Ovary (tissue), 7 donors: ENCODE measurements at regions not wholly inside any gene's neighbourhood (a gene's known extent, or its start where the extent isn't known, plus 50 kb on each side); places are given as distances from the start of the nearest gene placed in this dataset.

Experiments used
- DNase-seq, 5 donors: peaks; one replicate each; pipeline ENCODE4 v3.0.0-alpha.2; 2019 to 2020
- H3K27ac ChIP-seq, 2 donors: fragments of 200-600 bp; one replicate each; pipeline versions ENCODE4 v1.5.1 to v1.8.0; 2019 to 2022
- H3K27me3 ChIP-seq: fragments of 200-600 bp; one replicate; pipeline ENCODE4 v1.8.0; 2022
- H3K36me3 ChIP-seq: fragments of 200-600 bp; sonication (generic); one replicate; pipeline ENCODE4 v1.5.1; 2019
- H3K4me1 ChIP-seq: one replicate; pipeline ENCODE4 v1.8.1; 2013; ENCODE audit warnings: mild to moderate bottlenecking, moderate library complexity; ENCODE audit not compliant: insufficient read depth
- H3K4me3 ChIP-seq: fragments of 200-600 bp; sonication (generic); one replicate; pipeline ENCODE4 v1.5.1; 2017
- H3K9me3 ChIP-seq, 2 donors: fragments of 200-600 bp in 1 of 2; sonication (generic) in 1 of 2; one replicate each; pipeline versions ENCODE4 v1.5.1 to v1.8.1; 2013 to 2019; ENCODE audit warnings: mild to moderate bottlenecking in 1 of 2, moderate library complexity in 1 of 2
- EP300 ChIP-seq: sonication (generic); formaldehyde crosslinking; IDR thresholded peaks from one replicate; pipeline ENCODE4 v1.6.1; 2017; ENCODE audit warnings: antibody characterized with exemption
- POLR2A ChIP-seq: fragments of 450-650 bp; IDR thresholded peaks from one replicate; pipeline ENCODE4 v1.6.1; 2017; ENCODE audit warnings: antibody characterized with exemption, mild to moderate bottlenecking, moderate library complexity
- WGBS, 3 donors: extraction: QIAGEN DNeasy Blood & Tissue Kit in 1 of 3; methylation state at CpG; one replicate each; pipeline versions ENCODE4 v1.1.5 to v1.1.7; 2013 to 2017; 5-methylcytosine and 5-hydroxymethylcytosine counted together
- intact Hi-C, 4 donors: fragments of 100-400 bp; cut with DNase I; formaldehyde crosslinking; loops; one replicate each; pipeline versions ENCODE4 v1.11.0 to v1.15.1; 2022 to 2023
- TF ChIP-seq, protein P1 (sequence below), 3 donors: fragments of 450-650 bp in 2 of 3; fragments of 200-600 bp in 1 of 3; IDR thresholded peaks; one replicate each; pipeline versions ENCODE4 v1.5.1 to v1.8.0; 2016 to 2022; ENCODE audit warnings: antibody characterized with exemption in 3 of 3, mild to moderate bottlenecking in 1 of 3
- donor health status: DM: no; HTN: no; CAD: no; lungs with moderate emphysema.
- donor health status: DM: no; HTN: no; CAD: no.
- donor health status: Bipolar disorder and iron deficiency.
- donor health status: DM: no; HTN: no; CAD: no.
- donor health status: DM: yes; HTN: yes; CAD: no.

DNA sequence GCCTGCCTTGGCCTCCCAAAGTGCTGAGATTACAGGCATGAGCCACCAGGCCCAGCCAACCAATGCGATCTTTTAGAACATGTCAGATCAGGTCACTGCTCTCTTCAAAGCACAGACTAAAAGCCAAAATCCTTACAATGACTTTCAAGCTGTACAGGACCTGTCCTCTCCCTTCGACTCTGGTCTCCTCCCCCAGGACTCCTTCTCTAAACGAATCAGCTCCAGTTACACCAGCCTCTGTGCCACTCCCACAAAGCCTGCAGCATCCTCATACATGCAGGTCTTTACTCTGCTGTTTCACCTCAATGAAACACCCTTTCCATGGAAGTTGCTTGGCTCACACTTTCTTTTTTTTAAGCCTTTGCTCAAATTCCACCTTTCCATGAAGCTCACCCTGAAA is 436.0 kb downstream of the METTL4 start:
- no peak overlapping the region for H3K4me3 ChIP-seq
- H3K27me3 ChIP-seq, result no peaks in the 10 kb centered on the region
- no peak overlapping the region for H3K27ac ChIP-seq
- H3K36me3 ChIP-seq, result no peaks in the 10 kb centered on the region
- no peaks in the 10 kb centered on the region for H3K9me3 ChIP-seq
- TF ChIP-seq, protein P1, sequence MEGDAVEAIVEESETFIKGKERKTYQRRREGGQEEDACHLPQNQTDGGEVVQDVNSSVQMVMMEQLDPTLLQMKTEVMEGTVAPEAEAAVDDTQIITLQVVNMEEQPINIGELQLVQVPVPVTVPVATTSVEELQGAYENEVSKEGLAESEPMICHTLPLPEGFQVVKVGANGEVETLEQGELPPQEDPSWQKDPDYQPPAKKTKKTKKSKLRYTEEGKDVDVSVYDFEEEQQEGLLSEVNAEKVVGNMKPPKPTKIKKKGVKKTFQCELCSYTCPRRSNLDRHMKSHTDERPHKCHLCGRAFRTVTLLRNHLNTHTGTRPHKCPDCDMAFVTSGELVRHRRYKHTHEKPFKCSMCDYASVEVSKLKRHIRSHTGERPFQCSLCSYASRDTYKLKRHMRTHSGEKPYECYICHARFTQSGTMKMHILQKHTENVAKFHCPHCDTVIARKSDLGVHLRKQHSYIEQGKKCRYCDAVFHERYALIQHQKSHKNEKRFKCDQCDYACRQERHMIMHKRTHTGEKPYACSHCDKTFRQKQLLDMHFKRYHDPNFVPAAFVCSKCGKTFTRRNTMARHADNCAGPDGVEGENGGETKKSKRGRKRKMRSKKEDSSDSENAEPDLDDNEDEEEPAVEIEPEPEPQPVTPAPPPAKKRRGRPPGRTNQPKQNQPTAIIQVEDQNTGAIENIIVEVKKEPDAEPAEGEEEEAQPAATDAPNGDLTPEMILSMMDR (IDR thresholded peaks at IDR 0.05), result no peak
- TF ChIP-seq EP300 (no peak), POLR2A (no peak)
- no peaks in the 10 kb centered on the region for H3K4me1 ChIP-seq
- DNase-seq, result no peak
- WGBS, 3 donors, result 54 to 67% (median 58%) methylated on average over 3 of the region's 3 CpGs
- intact Hi-C loops, result loop anchor here in 1 of 4 donors (10.0 kb wide), 1 partner anchor 61 kb away; no protein-coding TSS in a partner anchor

DNA sequence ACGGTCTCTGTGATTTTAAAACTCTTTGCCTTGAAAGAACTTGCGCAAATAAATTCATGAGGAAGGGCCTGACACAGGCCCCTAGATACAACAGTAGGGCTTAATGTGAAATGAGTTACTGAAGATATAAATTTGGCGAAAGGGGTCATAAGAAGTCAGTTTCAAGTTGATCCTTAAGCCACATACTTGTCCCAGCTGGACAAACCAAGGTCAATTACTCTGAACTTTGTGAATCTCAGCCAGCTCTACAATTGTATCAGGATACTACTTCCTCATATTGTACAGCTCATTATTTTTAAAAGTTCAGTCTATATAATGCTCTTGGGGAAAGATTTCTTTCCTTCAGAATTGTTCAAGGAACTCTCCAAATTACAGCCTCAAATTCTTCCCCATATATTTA is 432.8 kb downstream of the METTL4 start:
- TF ChIP-seq EP300, result no peak
- no peak for TF ChIP-seq POLR2A
- TF ChIP-seq, protein P1 (IDR thresholded peaks at IDR 0.05), result no peak
- H3K27ac ChIP-seq, result no peak overlapping the region
- no peaks in the 10 kb centered on the region for H3K4me1 ChIP-seq
- no peak overlapping the region for H3K4me3 ChIP-seq
- H3K27me3 ChIP-seq, result no peaks in the 10 kb centered on the region
- intact Hi-C loops, result loop anchor here in 1 of 4 donors (10.0 kb wide), 1 partner anchor 64 kb away; no protein-coding TSS in a partner anchor
- no peaks in the 10 kb centered on the region for H3K9me3 ChIP-seq
- DNase-seq, result no peak
- no peaks in the 10 kb centered on the region for H3K36me3 ChIP-seq
- 51 to 56% (median 56%) methylated on average over 3 of the region's 3 CpGs for WGBS, 3 donors

GRCh38 chr18:2139691-2140090 is 431.6 kb downstream of the METTL4 start:
- 86 to 89% (median 89%) methylated on average over 4 of the region's 4 CpGs for WGBS, 3 donors
- no peaks in the 10 kb centered on the region for H3K27me3 ChIP-seq
- H3K4me1 ChIP-seq, result no peaks in the 10 kb centered on the region
- no peaks in the 10 kb centered on the region for H3K36me3 ChIP-seq
- intact Hi-C loops, result loop anchor here in 1 of 4 donors (10.0 kb wide), 1 partner anchor 65 kb away; no protein-coding TSS in a partner anchor
- TF ChIP-seq, protein P1 (IDR thresholded peaks at IDR 0.05), result no peak
- TF ChIP-seq EP300 (no peak), POLR2A (no peak)
- H3K4me3 ChIP-seq, result no peak overlapping the region
- peaks cover 0 to 2% of the 10 kb centered on the region in 2 donors for H3K9me3 ChIP-seq
- no peak for DNase-seq
- H3K27ac ChIP-seq, result no peak overlapping the region

DNA sequence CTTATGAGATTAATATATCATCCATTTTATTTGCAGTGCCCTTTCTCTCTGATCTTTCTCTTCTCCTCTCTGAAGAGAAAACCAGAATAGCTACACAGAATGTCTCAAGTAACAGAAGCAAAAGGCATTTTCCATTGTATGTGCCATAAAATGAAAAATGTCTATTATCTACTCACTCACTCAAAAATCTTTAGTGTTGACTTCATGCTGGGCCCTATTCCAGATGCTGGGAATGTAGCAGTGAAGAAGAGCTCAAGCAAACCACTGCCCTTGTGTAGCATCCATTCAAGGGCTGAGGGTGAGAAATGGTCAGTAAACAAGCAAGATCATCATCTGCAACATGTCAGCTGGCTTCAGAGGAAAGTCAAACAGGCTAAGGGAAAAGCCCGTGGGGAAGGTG is 427.7 kb downstream of the METTL4 start:
- TF ChIP-seq, protein P1 (IDR thresholded peaks at IDR 0.05), result no peak
- TF ChIP-seq POLR2A (no peak), EP300 (no peak)
- intact Hi-C loops, result no loop called here
- Histone ChIP-seq H3K4me3 (no peak overlapping the region), H3K9me3 (peaks cover 0 to 2% of the 10 kb centered on the region in 2 donors), H3K36me3 (no peaks in the 10 kb centered on the region), H3K27ac (no peak overlapping the region), H3K4me1 (no peaks in the 10 kb centered on the region), H3K27me3 (no peaks in the 10 kb centered on the region)
- no peak for DNase-seq
- 23 to 40% (median 33%) methylated on average over 1 of the region's 1 CpG for WGBS, 3 donors
